HepG2 (cell line): ENCODE measurements at regions not wholly inside any gene's neighbourhood (a gene's known extent, or its start where the extent isn't known, plus 50 kb on each side); places are given as distances from the start of the nearest gene placed in this dataset.

ENCODE experiments used
- ATAC-seq: fragments of 200-7000 bp; cut with Tn5 transposase; 3 replicates; pipeline ENCODE4 v1.9.1; 2020; ENCODE audit warnings: mild to moderate bottlenecking, moderate library complexity
- BruUV-seq: library from RNA; stranded (reverse); fragments of 400-500 nt; replicated peaks from 2 replicates; lab custom pipeline; 2021; lab: Mats Ljungman, UMichigan
- CTCF ChIA-PET: fragments of 300-600 bp; formaldehyde crosslinking; extraction: SDS; loops from one replicate; lab custom pipeline; 2021; ENCODE audit warnings: low total read pairs, inconsistent platforms, low intra/inter-chr PET ratio; lab: Yijun Ruan, JAX
- POLR2A ChIA-PET: fragments of 350-600 bp; sonication (Branson Sonifier 250); formaldehyde crosslinking; loops from one replicate; lab custom pipeline; 2020; ENCODE audit warnings: antibody characterized with exemption, inconsistent platforms; lab: Yijun Ruan, JAX
- DNase-seq: peaks from one replicate; pipeline ENCODE4 v3.0.0-alpha.2; 2015; ENCODE audit warnings: low spot score
- FAIRE-seq: peaks from 3 replicates; lab custom pipeline; 2011; peaks lifted over from hg19 to GRCh38; lab: Jason Lieb, UNC
- H2AFZ ChIP-seq: one replicate; pipeline ENCODE4 v1.6.1; 2011; ENCODE audit warnings: low read length, inconsistent platforms
- H3K27ac ChIP-seq: fragments of 300-600 bp; 3 replicates; pipeline ENCODE4 v1.8.0; 2011; ENCODE audit warnings: mixed run types, mild to moderate bottlenecking, mixed read lengths, low read length, inconsistent platforms; ENCODE audit not compliant: insufficient read depth; ENCODE audit errors: extremely low read length
- H3K27me3 ChIP-seq, 2 experiments: fragments of 200-600 bp in 1 of 2; 2 replicates in 1 of 2; 3 replicates in 1 of 2; pipeline versions ENCODE4 v1.6.0 to v1.8.0; 2011; ENCODE audit warnings: low read length in 2 of 2, mild to moderate bottlenecking in 2 of 2, moderate library complexity in 2 of 2, inconsistent platforms in 1 of 2; ENCODE audit not compliant: insufficient read depth in 2 of 2, control insufficient read depth in 1 of 2
- H3K36me3 ChIP-seq, 2 experiments: fragments of 200-600 bp in 1 of 2; replicated peaks in 1 of 2; 2 replicates in 1 of 2; 3 replicates in 1 of 2; pipeline versions ENCODE4 v1.5.1 to v1.8.0; 2011; ENCODE audit warnings: low read length in 2 of 2, inconsistent platforms in 1 of 2; ENCODE audit not compliant: insufficient read depth in 2 of 2, control insufficient read depth in 1 of 2
- H3K4me1 ChIP-seq: 2 replicates; pipeline ENCODE4 v1.5.1; 2012; ENCODE audit warnings: low read length, inconsistent platforms; ENCODE audit not compliant: insufficient read depth
- H3K4me2 ChIP-seq: 2 replicates; pipeline ENCODE4 v1.6.0; 2011; ENCODE audit warnings: low read depth, low read length, inconsistent platforms
- H3K4me3 ChIP-seq, 3 experiments: fragments of 200-600 bp in 1 of 3; sonication (generic), shearing (Covaris generic) in 1 of 3; replicated peaks in 1 of 3; 2 replicates each; pipeline ENCODE4 v1.5.1; 2011 to 2016; ENCODE audit warnings: low read length in 3 of 3, inconsistent platforms in 2 of 3, low read depth in 2 of 3, mild to moderate bottlenecking in 2 of 3, control low read depth in 1 of 3, mixed read lengths in 1 of 3; ENCODE audit not compliant: insufficient read depth in 1 of 3
- H3K79me2 ChIP-seq: one replicate; pipeline ENCODE4 v1.6.1; 2011; ENCODE audit warnings: low read length, inconsistent platforms; ENCODE audit not compliant: insufficient read depth
- H3K9ac ChIP-seq: 2 replicates; pipeline ENCODE4 v1.6.0; 2011; ENCODE audit warnings: mild to moderate bottlenecking, low read depth, low read length, inconsistent platforms; ENCODE audit not compliant: insufficient read depth
- H3K9me3 ChIP-seq: 2 replicates; pipeline ENCODE4 v1.5.1; 2012; ENCODE audit warnings: mild to moderate bottlenecking, low read length
- H4K20me1 ChIP-seq: 2 replicates; pipeline ENCODE4 v1.6.0; 2011; ENCODE audit warnings: inconsistent platforms, mild to moderate bottlenecking, low read length, moderate library complexity; ENCODE audit not compliant: insufficient read depth
- CEBPZ ChIP-seq: IDR thresholded peaks from 2 replicates; pipeline ENCODE4 v1.6.1; 2012; ENCODE audit warnings: low read length, improper control_type of control experiment
- CENPBD1 ChIP-seq: sonication (generic); formaldehyde crosslinking; IDR thresholded peaks from 2 replicates; pipeline ENCODE4 v1.8.0; 2022; ENCODE audit warnings: missing genetic modification reagents, low read depth, mild to moderate bottlenecking, borderline replicate concordance
- DR1 ChIP-seq: sonication (generic); formaldehyde crosslinking; IDR thresholded peaks from 2 replicates; pipeline ENCODE4 v1.8.0; 2021; ENCODE audit warnings: mild to moderate bottlenecking, missing genetic modification reagents, inconsistent platforms
- HIC2 ChIP-seq: sonication (generic); formaldehyde crosslinking; IDR thresholded peaks from 2 replicates; pipeline ENCODE4 v1.9.0; 2022; ENCODE audit warnings: low read depth, missing genetic modification reagents
- MNT ChIP-seq: fragments of 450-650 bp; IDR thresholded peaks from 2 replicates; pipeline ENCODE4 v1.6.1; 2016
- NCOA5 ChIP-seq: sonication (generic); formaldehyde crosslinking; IDR thresholded peaks from 2 replicates; pipeline ENCODE4 v1.4.0; 2020; ENCODE audit warnings: missing genetic modification reagents
- NFKB2 ChIP-seq: sonication (generic); formaldehyde crosslinking; IDR thresholded peaks from 2 replicates; pipeline ENCODE4 v1.4.0; 2020; ENCODE audit warnings: missing genetic modification reagents, borderline replicate concordance
- NKX3-1 ChIP-seq: sonication (generic); formaldehyde crosslinking; IDR thresholded peaks from 2 replicates; pipeline ENCODE4 v1.5.0; 2020; ENCODE audit warnings: missing genetic modification reagents
- SAFB2 ChIP-seq: sonication (generic); formaldehyde crosslinking; IDR thresholded peaks from 2 replicates; pipeline ENCODE4 v1.5.1; 2020; ENCODE audit warnings: missing genetic modification reagents, low read depth, mild to moderate bottlenecking, borderline replicate concordance
- SCMH1 ChIP-seq: sonication (generic); formaldehyde crosslinking; IDR thresholded peaks from 2 replicates; pipeline ENCODE4 v1.9.0; 2021; ENCODE audit warnings: missing genetic modification reagents, mild to moderate bottlenecking, borderline replicate concordance
- ZFP62 ChIP-seq: sonication (generic); formaldehyde crosslinking; IDR thresholded peaks from 2 replicates; pipeline ENCODE4 v1.4.0; 2020; ENCODE audit warnings: missing genetic modification reagents
- ZKSCAN1 ChIP-seq: fragments of 150-350 bp; IDR thresholded peaks from 2 replicates; pipeline ENCODE4 v1.6.1; 2014; ENCODE audit warnings: low read length
- ZNF256 ChIP-seq: sonication (generic); formaldehyde crosslinking; conservative IDR thresholded peaks from 2 replicates; pipeline ENCODE4 v1.4.0; 2020; ENCODE audit warnings: missing genetic modification reagents
- in situ Hi-C: cut with HindIII; loops from 2 replicates; pipeline ENCODE4 v1.10.0; 2017; ENCODE audit warnings: low pct_unique_long_range_greater_than_20kb; ENCODE audit not compliant: extremely low pct_ligation_motif_present
- intact Hi-C: fragments of 100-400 bp; cut with micrococcal nuclease; formaldehyde crosslinking; loops from one replicate; pipeline ENCODE4 v1.10.0; 2022; ENCODE audit not compliant: unreplicated experiment

- POLR2A ChIA-PET: no interaction called here
- ATAC-seq (no peak), DNase-seq (no peak), FAIRE-seq (no peak)
- in situ Hi-C loops (no loop called here), intact Hi-C loops (no loop called here)
- no peak overlapping the region for H3K27ac ChIP-seq
- H2AFZ ChIP-seq: no peak overlapping the region
- no peaks in the 10 kb centered on the region for H3K36me3 ChIP-seq
- no peak overlapping the region for H3K4me3 ChIP-seq
- H3K9me3 ChIP-seq: peaks cover 85% of the 10 kb centered on the region
- CTCF ChIA-PET: no interaction called here
- no peak overlapping the region for H3K4me2 ChIP-seq
- no peaks in the 10 kb centered on the region for H3K27me3 ChIP-seq
- H3K79me2 ChIP-seq: no peaks in the 10 kb centered on the region
- TF ChIP-seq NCOA5 (no peak), DR1 (CRISPR knock-in tag) (no peak), CEBPZ (no peak), MNT (no peak), HIC2 (CRISPR knock-in tag) (no peak), NFKB2 (CRISPR knock-in tag) (no peak), ZFP62 (CRISPR knock-in tag) (no peak), NKX3-1 (no peak), CENPBD1 (CRISPR knock-in tag) (no peak), ZKSCAN1 (no peak), ZNF256 (no peak), SAFB2 (no peak), SCMH1 (CRISPR knock-in tag) (no peak)
- no peaks in the 10 kb centered on the region for H3K4me1 ChIP-seq
- no peaks in the 10 kb centered on the region for H4K20me1 ChIP-seq
- no peak overlapping the region for H3K9ac ChIP-seq
- BruUV-seq: no TSS peak
These were observed 482.0 kb downstream of the SATB2 start for GRCh38 chr2:198975779-198976178.
